GM12892 (cell line): ENCODE measurements at regions not wholly inside any gene's neighbourhood (a gene's known extent, or its start where the extent isn't known, plus 50 kb on each side); places are given as distances from the start of the nearest gene placed in this dataset.

Source experiments
- POLR2A ChIP-seq: IDR thresholded peaks from 2 replicates; pipeline ENCODE4 v1.6.1; 2011; ENCODE audit warnings: low read depth, low read length, control low read depth
- POLR2AphosphoS5 ChIP-seq: IDR thresholded peaks from 2 replicates; pipeline ENCODE4 v1.6.1; 2011; ENCODE audit warnings: low read depth, low read length, control low read depth

GRCh38 chr4:164058776-164059445 lies 564.4 kb downstream of the TMA16 start:
- no peak for TF ChIP-seq POLR2A
- TF ChIP-seq POLR2AphosphoS5 = no peak
